Activated CD4-positive, alpha-beta T cell treated with anti-CD3 and anti-CD28 coated beads for 1 hour (primary cell): ENCODE measurements at regions not wholly inside any gene's neighbourhood (a gene's known extent, or its start where the extent isn't known, plus 50 kb on each side); places are given as distances from the start of the nearest gene placed in this dataset.

Experiments
- DNase-seq: peaks from one replicate; pipeline ENCODE4 v3.0.0-alpha.2; 2020

- no peak for DNase-seq
Observed at GRCh38 chr6:166747644-166748595, 120.9 kb upstream of the RPS6KA2 start.

DNA sequence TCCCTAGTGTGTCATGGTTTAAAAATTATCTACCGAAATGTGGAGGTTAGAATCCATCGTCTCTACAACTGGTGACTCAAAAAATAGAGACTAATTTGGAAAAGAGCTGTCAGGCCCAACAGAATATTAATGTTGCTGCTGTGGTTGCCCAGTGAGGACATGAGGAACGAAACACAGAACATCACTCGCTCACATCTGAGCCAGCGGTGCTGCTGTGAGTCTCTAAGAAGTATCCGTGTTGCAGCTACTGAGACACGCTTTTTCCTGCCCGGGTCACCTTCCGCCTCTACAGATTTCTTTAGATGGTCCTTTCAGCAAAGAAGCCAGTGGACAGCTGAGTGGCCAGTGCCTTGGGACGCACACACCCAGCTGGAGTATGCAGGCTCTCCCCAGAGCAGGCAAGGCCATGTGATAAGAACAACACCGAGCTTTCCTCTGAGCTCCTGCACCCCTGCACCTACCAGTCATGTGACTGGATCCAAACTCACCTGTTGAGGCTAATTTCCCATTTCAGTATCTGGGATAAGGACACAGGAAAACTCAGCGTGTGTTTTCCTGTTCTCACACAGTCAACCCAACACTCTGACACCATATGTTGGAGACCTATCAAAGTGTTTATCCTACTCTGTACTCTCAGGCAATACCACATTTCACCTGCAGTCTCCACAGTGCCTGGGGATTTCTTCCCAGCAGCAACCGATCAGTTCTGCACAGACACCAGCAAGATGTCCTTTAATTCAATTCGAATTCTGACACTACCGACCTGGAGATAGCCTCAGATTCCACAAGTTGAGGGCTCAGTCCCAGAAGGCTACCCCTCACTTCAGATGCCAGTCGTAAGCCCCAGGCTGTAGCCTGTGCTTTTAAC lies 119.0 kb upstream of the RPS6KA2 start:
- no peak for DNase-seq

- DNase-seq = no peak
Observed at GRCh38 chr6:166744223-166745134, 117.4 kb upstream of the RPS6KA2 start.

GRCh38 chr6:166743406-166744222 lies 116.6 kb upstream of the RPS6KA2 start:
- no peak for DNase-seq

DNA sequence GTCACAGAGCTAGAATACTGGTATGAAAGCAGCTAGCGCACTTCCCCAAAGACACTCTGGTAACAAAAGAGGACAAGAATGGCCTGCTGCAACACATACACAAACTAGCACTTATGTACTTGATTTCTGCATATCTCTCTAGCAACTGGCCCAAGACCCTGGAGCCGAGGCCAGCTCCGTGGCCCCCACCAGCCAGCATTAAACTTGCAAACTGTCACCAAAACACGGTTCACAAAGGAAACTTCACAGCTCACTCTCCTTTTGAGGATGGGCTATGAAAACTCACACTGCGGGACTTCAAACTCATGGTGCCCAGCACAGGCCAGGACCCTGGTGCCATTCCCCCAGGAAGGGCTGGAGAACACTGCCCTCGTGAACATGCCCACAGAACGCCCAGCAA lies 115.9 kb upstream of the RPS6KA2 start:
- DNase-seq = no peak

- no peak for DNase-seq
Observed at GRCh38 chr6:166739976-166740318, 112.9 kb upstream of the RPS6KA2 start.

GRCh38 chr6:166739117-166739975 lies 112.3 kb upstream of the RPS6KA2 start:
- DNase-seq = no peak

GRCh38 chr6:166738386-166739116 lies 111.5 kb upstream of the RPS6KA2 start:
- DNase-seq = no peak

GRCh38 chr6:166737261-166737660 lies 110.2 kb upstream of the RPS6KA2 start:
- no peak for DNase-seq

DNA sequence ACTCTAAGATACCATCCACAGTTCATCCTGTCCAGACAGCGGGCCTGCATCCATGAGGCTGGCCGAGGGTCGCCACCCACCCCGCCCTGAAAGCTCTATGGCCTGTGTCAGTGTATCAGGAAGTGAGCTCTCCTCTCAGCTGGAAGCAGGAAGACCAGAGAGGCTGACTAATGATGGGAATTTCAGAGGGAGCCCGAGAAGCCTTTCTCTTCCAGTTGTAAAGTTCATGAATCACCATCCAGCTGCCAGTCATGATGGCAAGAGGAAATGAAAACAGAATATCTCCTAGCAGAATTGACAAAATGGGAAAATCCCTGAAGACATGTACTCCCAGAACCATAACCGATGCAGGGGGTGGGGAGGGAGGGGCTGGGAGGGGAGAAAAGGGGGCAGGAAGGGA lies 109.6 kb upstream of the RPS6KA2 start:
- DNase-seq = no peak

GRCh38 chr6:166733900-166734299 lies 106.8 kb upstream of the RPS6KA2 start:
- no peak for DNase-seq

DNA sequence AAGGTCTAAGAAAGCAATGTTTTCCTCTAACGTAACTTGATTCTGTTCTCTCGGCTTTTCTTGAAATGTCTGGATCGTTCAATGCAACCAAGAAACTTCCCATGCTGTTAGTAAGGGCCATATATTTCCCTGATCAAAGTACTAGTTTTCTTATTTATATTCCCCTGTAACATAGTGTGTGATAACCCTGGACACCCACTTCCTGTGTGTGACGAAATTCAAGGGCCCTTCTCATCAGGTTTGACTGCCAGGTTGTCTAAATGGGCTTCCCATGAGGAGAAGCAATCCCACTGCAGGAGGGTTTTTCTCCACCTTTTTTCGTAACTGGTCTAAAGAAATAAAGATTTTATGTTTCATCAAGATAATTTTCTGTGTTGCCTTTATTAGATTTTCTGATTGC lies 102.6 kb upstream of the RPS6KA2 start:
- no peak for DNase-seq

DNA sequence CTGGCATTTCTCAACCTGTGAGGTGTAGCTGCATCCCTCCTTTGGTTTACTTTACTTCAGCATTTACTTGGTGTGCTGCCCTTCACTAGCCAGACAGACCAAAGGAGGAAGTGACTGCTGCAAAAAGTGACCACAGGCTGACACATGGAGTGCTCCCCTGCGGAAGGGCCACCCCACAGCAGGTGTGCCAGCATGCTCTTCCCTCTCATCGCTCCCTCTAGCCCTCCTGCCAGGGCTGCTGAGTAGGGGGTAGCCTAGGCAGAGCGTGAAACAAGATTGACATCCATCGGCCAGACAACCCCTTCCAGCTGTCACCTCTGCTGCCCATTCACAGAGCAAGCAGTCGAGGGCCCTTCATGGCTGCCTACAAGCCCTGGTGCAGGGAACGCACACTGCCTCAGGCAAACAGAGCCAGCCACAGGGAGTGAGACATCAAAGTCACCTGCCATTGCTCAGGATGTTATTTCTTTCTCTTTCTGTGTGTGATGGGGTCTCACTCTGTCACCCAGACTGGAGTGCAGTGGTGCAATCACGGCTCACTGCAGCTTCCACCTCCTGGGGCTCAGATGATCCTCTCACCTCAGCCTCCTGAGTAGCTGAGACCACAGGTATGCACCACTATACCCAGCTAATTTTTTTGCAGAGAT lies 102.0 kb upstream of the RPS6KA2 start:
- no peak for DNase-seq

DNA sequence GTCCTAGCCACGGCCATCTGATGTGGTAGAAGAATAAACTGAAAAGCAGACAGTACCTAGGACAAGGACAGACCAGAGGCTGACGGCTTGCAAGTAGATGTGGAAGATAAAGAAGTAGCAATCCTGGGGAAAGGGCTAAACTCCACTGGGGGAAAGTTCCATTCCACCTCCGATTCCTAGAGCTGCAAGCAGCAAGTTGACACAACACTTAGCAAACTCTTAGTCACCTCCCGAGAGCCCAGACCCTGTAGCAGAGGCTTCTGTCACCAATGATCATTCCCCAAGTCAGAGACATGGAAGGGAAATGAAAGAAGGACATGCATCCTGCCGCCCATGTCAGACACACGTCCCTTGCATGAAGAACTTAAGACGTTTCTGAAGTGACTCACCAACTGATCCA lies 99.2 kb upstream of the RPS6KA2 start:
- no peak for DNase-seq

- DNase-seq = no peak
Observed at GRCh38 chr6:166725571-166725970, 98.5 kb upstream of the RPS6KA2 start.

DNA sequence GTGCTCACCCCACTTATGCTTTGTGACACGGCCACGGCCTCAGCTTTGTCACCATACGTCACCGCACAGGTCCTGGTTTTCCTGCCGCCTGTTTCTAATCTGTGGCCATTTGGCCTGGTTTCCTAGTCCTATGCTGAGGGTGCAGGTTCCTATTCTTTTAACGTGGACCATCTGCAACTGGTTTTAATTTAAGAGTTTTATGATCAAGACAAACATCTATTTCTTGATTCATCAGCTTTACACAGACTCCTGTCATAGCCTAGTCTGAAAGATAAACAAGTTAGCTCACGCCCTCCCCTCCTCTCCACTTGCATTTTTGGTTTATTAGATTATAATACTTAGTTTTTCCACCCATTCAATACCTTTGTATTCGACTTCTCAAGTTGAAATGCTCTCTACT lies 97.5 kb upstream of the RPS6KA2 start:
- DNase-seq = no peak

GRCh38 chr6:166722785-166723184 lies 95.7 kb upstream of the RPS6KA2 start:
- DNase-seq = no peak

GRCh38 chr6:166721576-166721975 lies 94.5 kb upstream of the RPS6KA2 start:
- DNase-seq = no peak

DNA sequence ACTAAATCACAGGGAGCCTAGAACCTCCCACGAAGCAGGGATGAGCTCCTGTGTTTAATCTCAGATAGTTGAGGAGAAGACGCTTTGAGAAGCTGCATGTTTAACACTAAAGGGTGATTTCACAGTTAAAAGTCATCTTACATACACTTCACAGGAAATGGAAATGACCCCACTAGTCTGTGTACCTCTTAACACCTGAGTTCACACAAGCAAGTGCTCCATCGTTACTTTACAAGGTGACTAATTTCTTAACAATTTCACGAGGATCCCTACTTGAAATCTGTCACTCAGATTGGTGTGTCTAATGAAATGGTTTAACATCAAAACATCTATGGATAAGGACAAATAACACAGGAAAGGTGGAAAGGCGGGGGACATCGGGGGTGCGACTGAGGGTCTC lies 93.8 kb upstream of the RPS6KA2 start:
- DNase-seq = no peak

GRCh38 chr6:166719019-166719418 lies 92.0 kb upstream of the RPS6KA2 start:
- no peak for DNase-seq
